ENCODE measurements at regions not wholly inside any gene's neighbourhood (a gene's known extent, or its start where the extent isn't known, plus 50 kb on each side); places are given as distances from the start of the nearest gene placed in this dataset.

- H3K4me3 ChIP-seq (ENCODE audit: low read depth, low read length): no peak overlapping the region
- no peak for DNase-seq (ENCODE audit: low read depth)
- no peak for TF ChIP-seq POLR2A (IDR thresholded peaks at IDR 0.05; ENCODE audit: extremely low read depth, insufficient read length)
Measured at GRCh38 chrX:123083924-123084323, 100.2 kb upstream of the GRIA3 start.

- no peak for DNase-seq (ENCODE audit: low read depth)
- TF ChIP-seq CTCF (IDR thresholded peaks at IDR 0.05; ENCODE audit: low read depth, low read length): no peak
Measured at GRCh38 chrX:123084797-123085196, 99.3 kb upstream of the GRIA3 start.

GRCh38 chrX:123085311-123085940 is 98.7 kb upstream of the GRIA3 start:
- H3K4me3 ChIP-seq (ENCODE audit: low read depth, low read length): no peak overlapping the region
- no peak for TF ChIP-seq MYC (IDR thresholded peaks at IDR 0.05; ENCODE audit: low read depth, low read length)
- no peak for TF ChIP-seq MAX (IDR thresholded peaks at IDR 0.05; ENCODE audit: low read depth, low read length)
- no peak for TF ChIP-seq CTCF (IDR thresholded peaks at IDR 0.05; ENCODE audit: low read depth, low read length)
- no peak for TF ChIP-seq POLR2A (IDR thresholded peaks at IDR 0.05; ENCODE audit: extremely low read depth, insufficient read length)
- DNase-seq (ENCODE audit: low read depth): no peak

More at GRCh38 chrX:123084797-123085196, 99.3 kb upstream of the GRIA3 start:
- H3K4me3 ChIP-seq (ENCODE audit: low read depth, low read length): no peak overlapping the region

GRCh38 chrX:123086768-123087167 is 97.3 kb upstream of the GRIA3 start:
- DNase-seq (ENCODE audit: low read depth): no peak
- no peak overlapping the region for H3K4me3 ChIP-seq (ENCODE audit: low read depth, low read length)
- no peak for TF ChIP-seq POLR2A (IDR thresholded peaks at IDR 0.05; ENCODE audit: extremely low read depth, insufficient read length)
- TF ChIP-seq CTCF (IDR thresholded peaks at IDR 0.05; ENCODE audit: low read depth, low read length): no peak
- no peak for TF ChIP-seq MAX (IDR thresholded peaks at IDR 0.05; ENCODE audit: low read depth, low read length)
- TF ChIP-seq MYC (IDR thresholded peaks at IDR 0.05; ENCODE audit: low read depth, low read length): no peak

GRCh38 chrX:123087326-123087725 is 96.8 kb upstream of the GRIA3 start:
- DNase-seq (ENCODE audit: low read depth): peak; percentile 44
- no peak overlapping the region for H3K4me3 ChIP-seq (ENCODE audit: low read depth, low read length)
- TF ChIP-seq POLR2A (IDR thresholded peaks at IDR 0.05; ENCODE audit: extremely low read depth, insufficient read length) (no peak), MAX (IDR thresholded peaks at IDR 0.05; ENCODE audit: low read depth, low read length) (no peak), MYC (IDR thresholded peaks at IDR 0.05; ENCODE audit: low read depth, low read length) (no peak), CTCF (IDR thresholded peaks at IDR 0.05; ENCODE audit: low read depth, low read length) (no peak)

- no peak for DNase-seq (ENCODE audit: low read depth)
- no peak overlapping the region for H3K4me3 ChIP-seq (ENCODE audit: low read depth, low read length)
- TF ChIP-seq CTCF (IDR thresholded peaks at IDR 0.05; ENCODE audit: low read depth, low read length) (no peak), POLR2A (IDR thresholded peaks at IDR 0.05; ENCODE audit: extremely low read depth, insufficient read length) (no peak)
Measured at GRCh38 chrX:123088331-123088730, 95.7 kb upstream of the GRIA3 start.

Data from NB4 (cell line).